ENCODE measurements at regions not wholly inside any gene's neighbourhood (a gene's known extent, or its start where the extent isn't known, plus 50 kb on each side); places are given as distances from the start of the nearest gene placed in this dataset.

- no peaks in the 10 kb centered on the region for H3K79me1 ChIP-seq (ENCODE audit: insufficient read depth, low read depth, low read length, poor library complexity, severe bottlenecking)
- no peaks in the 10 kb centered on the region for H3K27me3 ChIP-seq (ENCODE audit: insufficient read depth, low read length)
- H2AFZ ChIP-seq (ENCODE audit: low read length): no peak overlapping the region
- peaks cover 0 to 2% of the 10 kb centered on the region in 2 experiments; a peak in 1 of 5 replicates for H3K9me3 Mint-ChIP-seq
- no peak overlapping the region for H3K18ac ChIP-seq (ENCODE audit: insufficient read length, low read depth, low read length)
- no peak overlapping the region for H3K4ac ChIP-seq (ENCODE audit: low read depth, low read length)
- H2BK12ac ChIP-seq (ENCODE audit: insufficient read length, low read depth, low read length): no peak overlapping the region
- no peak overlapping the region for H4K5ac ChIP-seq (ENCODE audit: insufficient read length, low read depth, low read length)
- H4K91ac ChIP-seq (ENCODE audit: insufficient read length, low read depth, low read length): no peak overlapping the region
- peak; percentile 59 for DNase-seq
- no peak overlapping the region for H2BK20ac ChIP-seq (ENCODE audit: low read depth, low read length, poor library complexity, severe bottlenecking)
- H3K27ac ChIP-seq (ENCODE audit: insufficient read length, low read depth, low read length): no peak overlapping the region
- no peaks in the 10 kb centered on the region; the same call in 1 of the 2 replicates for H3K27me3 Mint-ChIP-seq (ENCODE audit: low read depth)
- H3T11ph ChIP-seq (ENCODE audit: low read length): no peak overlapping the region
- no peak overlapping the region for H2BK15ac ChIP-seq (ENCODE audit: low read depth, low read length)
- H3K23ac ChIP-seq (ENCODE audit: insufficient read length, low read depth, low read length): no peak overlapping the region
- no peak overlapping the region for H2AK5ac ChIP-seq (ENCODE audit: insufficient read length, low read length)
- no peaks in the 10 kb centered on the region for H3K36me3 Mint-ChIP-seq (ENCODE audit: insufficient read depth in 1 of 3, low read depth in 3 of 3)
- H3K4me2 ChIP-seq (ENCODE audit: insufficient read depth, insufficient read length, low read length): no peak overlapping the region
- no peak overlapping the region for H4K8ac ChIP-seq (replicated peaks; ENCODE audit: insufficient read length, low read depth, low read length)
- no peaks in the 10 kb centered on the region for H4K20me1 ChIP-seq (ENCODE audit: control insufficient read depth, insufficient read depth, insufficient read length)
- H3K9me3 ChIP-seq (ENCODE audit: control insufficient read depth, low read depth, low read length): no peaks in the 10 kb centered on the region
- H3K14ac ChIP-seq (ENCODE audit: insufficient read depth, low read length): no peak overlapping the region
- no peak overlapping the region for H3K4me3 Mint-ChIP-seq
- no peak overlapping the region for H3K27ac Mint-ChIP-seq
- no peaks in the 10 kb centered on the region for H3K79me2 ChIP-seq (ENCODE audit: insufficient read depth, low read length)
- H3K56ac ChIP-seq (ENCODE audit: insufficient read length, low read depth, low read length): no peak overlapping the region
- no peak overlapping the region for H2BK120ac ChIP-seq (ENCODE audit: low read depth, low read length, poor library complexity, severe bottlenecking)
- no peak overlapping the region for H3K9ac ChIP-seq (ENCODE audit: extremely low read depth, insufficient read length, low read length)
- peak; percentile 74 for TF ChIP-seq CTCF (conservative IDR thresholded peaks at IDR 0.05)
- WGBS (ENCODE audit: extremely low coverage, insufficient read length, low lambda C conversion rate): no CpG with 5 or more reads among the region's 2 CpGs
- no peak overlapping the region for H2BK5ac ChIP-seq (ENCODE audit: insufficient read length, low read length)
- no peaks in the 10 kb centered on the region for H3K23me2 ChIP-seq (ENCODE audit: insufficient read length, low read depth, low read length, poor library complexity, severe bottlenecking)
- H3K4me1 ChIP-seq (ENCODE audit: insufficient read depth, low read length): no peaks in the 10 kb centered on the region
- peaks cover 0 to 2% of the 10 kb centered on the region in 2 experiments; a peak in 1 of 4 replicates for H3K4me1 Mint-ChIP-seq
These were observed 903.6 kb upstream of the TMEM132C start for GRCh38 chr12:127363392-127363791.

Data from H9 (cell line).